GM20431 (cell line): ENCODE measurements at regions not wholly inside any gene's neighbourhood (a gene's known extent, or its start where the extent isn't known, plus 50 kb on each side); places are given as distances from the start of the nearest gene placed in this dataset.

Experiments used
- in situ Hi-C: fragments of 300-500 bp; cut with MseI, MboI; formaldehyde crosslinking; loops from one replicate; pipeline ENCODE4 v1.15.0; 2020; ENCODE audit warnings: low sequenced_read_pairs; ENCODE audit not compliant: unreplicated experiment

GRCh38 chr19:28424662-28425045, 788.3 kb downstream of the UQCRFS1 start:
- in situ Hi-C loops, result no loop called here

- in situ Hi-C loops, result no loop called here
These were observed 788.9 kb downstream of the UQCRFS1 start for GRCh38 chr19:28424077-28424476.

- in situ Hi-C loops, result no loop called here
These were observed 789.9 kb downstream of the UQCRFS1 start for GRCh38 chr19:28422791-28423650.

- in situ Hi-C loops, result no loop called here
These were observed 790.9 kb downstream of the UQCRFS1 start for GRCh38 chr19:28422046-28422445.

GRCh38 chr19:28420811-28421550, 792.0 kb downstream of the UQCRFS1 start:
- in situ Hi-C loops, result no loop called here

- in situ Hi-C loops, result no loop called here
These were observed 793.6 kb downstream of the UQCRFS1 start for GRCh38 chr19:28419312-28419711.

- in situ Hi-C loops, result no loop called here
These were observed 795.6 kb downstream of the UQCRFS1 start for GRCh38 chr19:28417361-28417760.

GRCh38 chr19:28416245-28416644, 796.7 kb downstream of the UQCRFS1 start:
- in situ Hi-C loops, result no loop called here

- in situ Hi-C loops, result no loop called here
These were observed 798.2 kb downstream of the UQCRFS1 start for GRCh38 chr19:28414748-28415147.

DNA sequence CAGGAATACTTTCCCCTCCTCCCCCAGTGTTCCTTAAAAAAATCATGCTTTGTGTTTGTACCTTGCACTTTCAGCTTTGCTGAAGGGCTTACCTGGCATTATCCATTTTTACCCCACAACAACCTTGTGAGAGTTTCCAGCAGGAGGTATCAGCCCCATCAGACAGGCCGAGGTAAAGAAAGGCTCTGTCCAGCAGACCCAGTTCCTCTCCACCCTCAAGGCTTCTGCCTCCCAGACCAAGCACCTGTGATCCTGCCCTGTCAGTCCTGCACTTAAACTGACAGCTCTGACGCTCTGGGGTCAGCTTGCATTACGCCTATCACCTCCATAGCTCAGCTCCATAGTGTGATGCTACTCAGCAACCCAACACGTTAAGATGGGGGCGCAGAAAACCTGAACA, 803.1 kb downstream of the UQCRFS1 start:
- in situ Hi-C loops, result no loop called here

DNA sequence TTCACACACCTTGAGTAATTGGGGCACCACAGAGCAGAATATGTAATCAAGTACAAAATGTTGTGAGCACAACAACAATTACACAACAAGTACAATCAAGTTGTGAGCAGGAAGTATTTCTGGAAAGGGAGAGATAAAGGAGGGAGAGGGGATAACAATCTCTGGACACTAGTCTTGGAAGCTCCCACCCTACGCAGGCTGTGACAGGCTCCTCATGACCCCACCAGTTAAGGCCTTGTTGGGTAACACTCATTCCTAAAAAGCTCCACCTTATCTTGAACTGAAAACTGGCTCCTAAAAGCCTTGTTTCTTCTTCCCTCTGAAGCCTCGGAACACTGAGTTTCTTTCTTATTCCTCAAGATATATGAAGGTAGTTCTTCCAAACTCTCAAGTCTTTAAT, 806.0 kb downstream of the UQCRFS1 start:
- in situ Hi-C loops, result no loop called here

GRCh38 chr19:28405346-28405742, 807.6 kb downstream of the UQCRFS1 start:
- in situ Hi-C loops, result no loop called here

DNA sequence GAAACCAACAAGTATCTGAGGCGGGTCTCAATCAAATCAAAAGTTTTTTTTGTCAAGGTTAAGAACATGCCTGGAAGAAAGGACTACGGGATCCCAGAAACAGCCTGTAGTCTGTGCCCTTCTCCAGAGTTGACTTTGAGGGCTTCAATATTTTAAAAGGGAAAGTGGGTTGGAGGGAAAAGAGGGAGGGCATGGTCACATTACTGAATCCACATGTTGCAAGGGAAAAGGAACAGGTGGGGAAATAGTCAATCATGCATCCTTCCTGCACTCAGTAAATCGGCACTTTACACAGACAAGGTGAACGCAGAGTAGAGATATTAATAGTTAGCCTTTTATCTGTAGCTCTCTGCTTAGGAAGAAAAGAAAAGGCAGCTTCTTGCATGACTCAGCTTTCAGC, 808.5 kb downstream of the UQCRFS1 start:
- in situ Hi-C loops, result no loop called here

DNA sequence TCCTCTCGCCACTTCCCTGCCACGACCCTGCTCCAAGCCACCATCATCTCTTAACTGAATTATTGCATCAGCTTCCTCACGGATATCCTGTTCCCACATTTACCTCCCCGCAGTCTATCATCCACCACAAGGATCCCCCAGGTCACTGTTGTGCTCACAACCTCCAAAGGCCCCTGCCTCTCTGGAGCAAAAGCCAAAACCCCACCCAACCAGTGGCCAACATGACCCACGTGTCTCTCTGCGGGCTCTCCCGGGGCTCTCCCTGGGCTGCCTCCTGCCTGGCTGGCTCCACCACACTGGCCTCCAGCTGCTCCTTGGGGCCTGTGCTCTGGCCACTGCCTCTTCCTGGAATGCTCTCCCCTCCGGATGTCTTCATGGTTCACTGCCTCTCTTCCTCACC, 809.3 kb downstream of the UQCRFS1 start:
- in situ Hi-C loops, result no loop called here

- in situ Hi-C loops, result no loop called here
These were observed 810.2 kb downstream of the UQCRFS1 start for GRCh38 chr19:28402701-28403290.

GRCh38 chr19:28401739-28402424, 811.1 kb downstream of the UQCRFS1 start:
- in situ Hi-C loops, result no loop called here

DNA sequence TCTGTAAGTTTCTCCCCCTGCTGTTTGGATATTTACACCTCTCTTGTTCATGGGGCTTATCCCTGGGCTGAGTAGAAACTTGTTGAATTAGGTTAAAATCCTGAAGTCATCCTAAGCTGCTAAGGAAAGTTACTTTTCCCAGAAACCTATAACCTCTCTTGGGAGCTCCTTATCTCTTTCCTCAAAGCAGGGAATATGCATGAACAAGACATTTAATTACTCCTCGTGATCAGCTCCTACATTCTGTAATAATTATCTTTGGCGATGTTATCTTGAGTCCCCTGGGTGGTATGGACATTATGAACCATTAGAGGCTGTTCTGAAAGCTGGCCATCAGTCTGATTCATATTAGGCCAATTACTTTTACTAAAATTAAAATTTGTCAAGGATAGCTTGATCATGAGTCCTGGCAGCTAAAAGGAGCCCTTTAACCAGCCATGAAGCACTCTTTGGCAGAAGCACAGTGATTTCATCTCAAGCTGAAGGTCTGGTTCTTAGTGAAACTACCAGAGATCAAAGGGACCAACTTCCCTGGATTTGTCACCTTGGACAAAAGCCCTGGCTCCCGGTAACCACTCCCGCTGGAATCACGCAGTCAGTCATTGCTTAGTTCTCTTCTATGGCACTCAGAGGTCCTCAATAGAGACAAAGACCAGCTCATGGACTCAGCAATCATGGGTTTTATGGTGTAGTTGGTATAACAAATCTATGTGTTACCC, 811.8 kb downstream of the UQCRFS1 start:
- in situ Hi-C loops, result no loop called here

- in situ Hi-C loops, result no loop called here
These were observed 813.8 kb downstream of the UQCRFS1 start for GRCh38 chr19:28399187-28399586.

- in situ Hi-C loops, result no loop called here
These were observed 815.2 kb downstream of the UQCRFS1 start for GRCh38 chr19:28397800-28398199.

DNA sequence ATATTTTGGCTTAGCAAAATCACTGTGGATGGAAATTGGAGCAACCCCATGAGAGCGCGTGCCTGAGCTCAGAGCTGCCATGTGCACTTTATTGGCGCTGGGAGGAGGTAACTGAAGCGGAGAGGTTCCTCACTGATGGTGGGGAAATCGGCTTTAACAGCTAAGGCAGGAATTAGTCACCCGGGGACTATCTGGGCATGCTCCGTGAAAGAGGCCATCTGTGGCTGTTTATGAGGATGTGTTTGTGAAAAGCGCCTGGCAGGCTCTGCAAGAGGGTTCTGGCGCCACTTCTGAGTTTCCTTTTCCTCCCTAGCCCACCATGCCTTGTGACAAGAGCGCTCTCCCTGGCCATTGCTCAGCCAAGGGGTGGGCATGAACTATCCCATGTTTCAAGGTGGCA, 815.6 kb downstream of the UQCRFS1 start:
- in situ Hi-C loops, result no loop called here
